IgD-negative memory B cell (primary cell): ENCODE measurements at regions not wholly inside any gene's neighbourhood (a gene's known extent, or its start where the extent isn't known, plus 50 kb on each side); places are given as distances from the start of the nearest gene placed in this dataset.

ENCODE experiments used
- H3K27ac Mint-ChIP-seq, 3 donors: one replicate each; pipeline ENCODE4 v1.8.0; 2020 to 2022; ENCODE audit warnings: mild to moderate bottlenecking in 3 of 3, mixed read lengths in 3 of 3, moderate library complexity in 1 of 3
- H3K27me3 Mint-ChIP-seq: one replicate; pipeline ENCODE4 v1.8.0; 2021; ENCODE audit warnings: mixed read lengths
- H3K36me3 Mint-ChIP-seq: one replicate; pipeline ENCODE4 v1.8.0; 2020; ENCODE audit warnings: mild to moderate bottlenecking, mixed read lengths
- H3K4me1 Mint-ChIP-seq, 3 donors: one replicate each; pipeline ENCODE4 v1.8.0; 2020 to 2022; ENCODE audit warnings: mixed read lengths in 3 of 3, mild to moderate bottlenecking in 1 of 3
- H3K4me3 Mint-ChIP-seq, 4 donors: one replicate each; pipeline ENCODE4 v1.8.0; 2020 to 2022; ENCODE audit warnings: mild to moderate bottlenecking in 4 of 4, mixed read lengths in 4 of 4, moderate library complexity in 3 of 4
- H3K9me3 Mint-ChIP-seq, 3 donors: one replicate each; pipeline ENCODE4 v1.8.0; 2020 to 2021; ENCODE audit warnings: mixed read lengths in 3 of 3, mild to moderate bottlenecking in 1 of 3

DNA sequence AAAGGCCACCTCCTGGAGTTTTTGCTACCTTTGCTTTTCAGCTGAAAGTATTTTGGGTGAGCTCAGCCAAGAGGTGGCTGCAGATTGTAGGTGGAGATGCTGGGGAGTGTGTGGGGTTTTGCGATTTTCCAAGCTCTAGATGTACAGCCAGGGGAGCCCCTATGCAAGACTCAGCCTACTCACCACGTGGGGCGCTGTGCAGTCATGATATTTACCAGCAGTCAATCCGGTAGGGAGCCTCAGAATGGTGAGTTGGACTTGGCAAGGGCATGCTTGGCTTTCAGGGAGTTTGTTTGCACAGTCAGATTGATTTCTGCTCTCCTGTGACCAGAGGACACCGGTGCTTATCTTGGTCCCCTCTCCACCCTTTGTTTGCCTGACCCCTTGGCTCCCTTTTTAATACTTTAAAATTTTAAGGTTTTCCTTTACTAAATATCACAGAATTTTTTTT, 175.3 kb downstream of the UTP18 start:
- Mint-ChIP-seq H3K27me3 (peaks cover 11% of the 10 kb centered on the region), H3K9me3 (no peaks in the 10 kb centered on the region), H3K4me1 (no peaks in the 10 kb centered on the region), H3K4me3 (no peak overlapping the region), H3K36me3 (no peaks in the 10 kb centered on the region), H3K27ac (no peak overlapping the region)

DNA sequence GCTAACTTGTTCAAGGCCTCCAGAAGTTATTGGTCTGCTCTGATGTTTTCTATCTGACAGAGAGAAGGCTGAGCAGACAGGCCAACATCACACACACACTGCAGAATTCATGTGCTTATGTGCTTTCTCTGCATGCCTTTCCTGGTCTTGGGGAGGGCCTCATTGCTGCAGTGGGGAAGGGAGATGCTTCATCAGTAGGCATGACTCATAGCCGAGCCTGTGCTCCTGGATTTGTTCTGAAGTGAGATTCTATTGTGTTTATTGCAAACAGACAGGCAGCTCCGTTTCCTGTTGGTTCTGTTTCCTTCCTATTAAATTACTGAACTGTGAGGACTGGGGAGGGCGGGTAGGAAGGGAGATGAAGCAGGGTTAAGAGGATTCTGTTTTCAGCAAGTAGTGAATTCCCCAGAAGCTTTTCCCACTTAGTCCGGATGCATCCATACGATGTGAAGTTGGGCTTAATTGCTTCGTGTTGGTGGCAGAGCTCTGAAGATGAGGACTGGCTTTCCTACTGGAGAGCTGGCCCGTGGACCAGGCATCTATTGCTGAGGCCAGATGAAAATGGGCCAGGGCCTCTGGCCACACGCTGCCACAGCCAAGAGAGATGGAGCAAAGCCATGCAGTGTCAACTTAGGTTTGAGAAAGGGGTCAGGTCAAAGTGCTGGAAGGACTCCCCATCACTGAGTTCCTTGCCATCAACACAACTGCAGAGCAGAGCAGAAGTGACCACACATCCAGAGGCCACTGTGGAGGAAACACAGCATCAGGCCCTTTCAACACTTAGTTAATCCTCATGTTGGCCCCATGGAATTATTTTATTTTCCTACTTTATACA, 179.3 kb downstream of the UTP18 start:
- Mint-ChIP-seq H3K27ac (no peak overlapping the region), H3K36me3 (no peaks in the 10 kb centered on the region), H3K4me1 (no peaks in the 10 kb centered on the region), H3K4me3 (no peak overlapping the region), H3K9me3 (no peaks in the 10 kb centered on the region), H3K27me3 (peaks cover 8% of the 10 kb centered on the region)

DNA sequence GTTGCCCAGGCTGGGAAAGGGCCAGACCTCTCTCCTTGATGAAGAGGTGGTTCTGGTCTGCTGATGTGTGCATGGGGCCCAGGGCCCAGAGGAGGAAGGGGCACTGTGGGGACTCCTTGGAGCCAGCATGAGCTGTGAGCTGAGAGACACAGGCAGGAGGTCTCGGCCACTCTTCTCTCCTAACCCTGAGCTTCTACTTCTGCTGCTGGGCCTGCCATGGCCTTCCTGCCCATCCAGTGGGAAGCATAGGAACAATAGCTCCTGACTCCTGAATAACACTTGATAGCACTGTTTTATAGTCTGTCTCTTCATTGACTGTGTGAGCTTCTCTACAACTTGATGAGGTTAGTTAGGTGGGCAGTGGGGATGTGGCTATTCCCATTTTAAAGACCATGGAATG, 181.1 kb downstream of the UTP18 start:
- no peak overlapping the region for H3K27ac Mint-ChIP-seq
- H3K9me3 Mint-ChIP-seq = no peaks in the 10 kb centered on the region

DNA sequence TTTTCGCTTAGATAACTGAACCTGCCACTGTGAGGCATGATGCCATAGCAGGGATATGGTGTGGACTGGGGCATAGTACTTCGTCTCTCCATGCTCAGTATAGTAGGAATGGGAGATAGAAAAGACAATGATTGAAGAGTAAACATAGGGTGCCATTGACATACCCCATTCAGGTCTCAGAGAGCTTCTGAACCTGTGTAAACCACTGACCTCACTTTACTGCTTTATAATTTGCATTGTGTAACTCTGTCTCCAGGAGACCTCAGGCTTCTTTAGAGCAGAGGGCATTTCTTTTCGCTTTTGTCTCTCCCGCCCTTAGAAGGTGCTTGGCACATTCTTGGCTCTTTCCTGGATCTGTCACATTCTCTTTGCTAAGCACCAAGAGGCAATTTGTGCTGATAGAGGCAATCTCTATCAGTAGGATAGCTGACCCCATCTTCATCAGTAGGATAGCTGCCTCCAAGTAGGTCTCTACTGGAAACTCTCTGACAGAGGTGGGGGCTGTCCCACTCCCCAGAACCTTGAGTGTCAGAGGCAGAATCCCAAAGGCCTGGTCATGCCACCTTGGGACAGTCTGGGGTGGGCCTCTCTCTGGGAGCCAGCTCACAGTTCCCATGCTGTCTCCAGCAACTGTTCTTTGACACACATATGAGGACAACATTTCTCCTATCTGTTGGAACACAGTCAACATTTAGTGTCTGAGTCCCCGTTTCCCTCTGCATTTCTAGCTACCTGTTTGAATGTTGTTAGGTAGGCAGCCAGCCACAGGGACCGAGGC, 181.9 kb downstream of the UTP18 start:
- H3K27me3 Mint-ChIP-seq = peaks cover 17% of the 10 kb centered on the region
- no peak overlapping the region for H3K4me3 Mint-ChIP-seq
- no peaks in the 10 kb centered on the region for H3K4me1 Mint-ChIP-seq
- H3K9me3 Mint-ChIP-seq = no peaks in the 10 kb centered on the region
- peak overlapping the region in 1 of 3 donors; percentile 1 for H3K27ac Mint-ChIP-seq
- H3K36me3 Mint-ChIP-seq = no peaks in the 10 kb centered on the region

More for the DNA sequence above, 181.1 kb downstream of the UTP18 start:
- peaks cover 17% of the 10 kb centered on the region for H3K27me3 Mint-ChIP-seq
- H3K4me3 Mint-ChIP-seq = no peak overlapping the region
- H3K36me3 Mint-ChIP-seq = no peaks in the 10 kb centered on the region
- H3K4me1 Mint-ChIP-seq = no peaks in the 10 kb centered on the region

DNA sequence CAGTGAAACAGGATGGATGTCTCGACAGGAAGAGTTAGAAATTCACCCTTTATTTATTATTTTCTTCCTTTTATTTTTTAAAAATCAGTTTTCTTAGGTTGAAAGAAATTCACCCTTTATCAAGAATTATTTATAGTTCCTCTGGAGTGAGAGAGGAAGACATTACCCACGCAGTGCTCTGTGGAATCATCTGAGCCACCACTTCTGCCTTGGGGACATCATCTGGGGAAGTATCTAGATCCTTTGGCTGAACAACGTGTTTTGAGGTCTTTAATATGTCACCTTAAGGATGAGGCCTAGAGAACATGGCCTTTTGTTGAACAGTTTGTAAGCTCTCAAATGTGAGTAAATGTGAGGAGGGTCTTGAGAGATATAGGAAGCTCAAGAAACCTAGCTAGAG, 183.3 kb downstream of the UTP18 start:
- Mint-ChIP-seq H3K9me3 (peaks cover 0 to 5% (median 2%) of the 10 kb centered on the region in 3 donors), H3K27me3 (peaks cover 14% of the 10 kb centered on the region), H3K27ac (no peak overlapping the region), H3K36me3 (no peaks in the 10 kb centered on the region), H3K4me1 (no peaks in the 10 kb centered on the region), H3K4me3 (peak overlapping the region in 1 of 4 donors; percentile 30)

DNA sequence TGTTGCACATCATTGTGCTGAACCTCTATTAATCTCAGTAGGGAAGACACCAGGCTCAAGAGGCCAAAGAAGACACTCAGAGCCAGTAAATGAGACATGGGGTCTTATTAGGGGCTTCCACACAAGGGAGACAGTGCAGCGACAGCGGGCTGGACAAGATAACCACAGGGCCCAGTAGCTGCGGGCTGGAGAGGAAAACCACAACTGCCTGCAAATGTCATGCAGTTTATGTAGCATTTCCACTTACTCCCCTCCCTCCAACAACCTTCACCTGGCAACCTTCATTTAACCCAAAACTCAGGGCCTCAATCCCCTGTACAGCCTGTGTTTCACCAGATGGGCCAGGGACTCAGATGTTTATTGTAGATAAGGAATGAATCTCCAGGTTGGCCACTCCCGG, 185.6 kb downstream of the UTP18 start:
- H3K4me1 Mint-ChIP-seq = no peaks in the 10 kb centered on the region
- H3K36me3 Mint-ChIP-seq = no peaks in the 10 kb centered on the region
- peaks cover 16% of the 10 kb centered on the region for H3K27me3 Mint-ChIP-seq
- H3K4me3 Mint-ChIP-seq = no peak overlapping the region
- H3K9me3 Mint-ChIP-seq = peaks cover 3 to 6% (median 5%) of the 10 kb centered on the region in 3 donors
- H3K27ac Mint-ChIP-seq = no peak overlapping the region

DNA sequence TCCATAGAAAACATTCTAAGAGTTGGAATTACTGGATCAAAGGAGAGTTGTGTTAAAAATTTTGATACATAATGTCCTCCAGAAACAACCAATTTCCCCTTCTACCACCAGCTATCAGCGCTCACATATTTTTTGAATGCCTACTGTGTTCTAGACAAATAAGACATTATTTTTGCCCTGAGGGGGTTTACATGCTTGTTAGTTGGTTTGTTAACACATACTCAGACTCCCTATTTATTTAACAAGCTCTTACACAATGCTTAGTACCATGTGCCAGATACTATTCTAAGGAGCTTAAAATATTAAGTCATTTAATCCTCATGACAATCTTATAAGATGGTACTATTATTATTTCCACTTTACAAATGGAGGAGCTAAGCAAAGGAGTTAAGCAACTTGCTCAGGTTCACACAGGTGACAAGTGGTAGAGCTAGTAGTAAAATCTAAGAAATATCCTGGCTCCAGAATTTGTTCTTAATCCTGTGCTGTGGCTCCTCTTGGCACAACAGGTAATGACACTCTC, 194.2 kb downstream of the UTP18 start:
- no peak overlapping the region for H3K4me3 Mint-ChIP-seq
- H3K27me3 Mint-ChIP-seq = peaks cover 2% of the 10 kb centered on the region
- no peak overlapping the region for H3K27ac Mint-ChIP-seq
- no peaks in the 10 kb centered on the region for H3K4me1 Mint-ChIP-seq
- no peaks in the 10 kb centered on the region for H3K36me3 Mint-ChIP-seq
- H3K9me3 Mint-ChIP-seq = peaks cover 0 to 5% (median 5%) of the 10 kb centered on the region in 3 donors

DNA sequence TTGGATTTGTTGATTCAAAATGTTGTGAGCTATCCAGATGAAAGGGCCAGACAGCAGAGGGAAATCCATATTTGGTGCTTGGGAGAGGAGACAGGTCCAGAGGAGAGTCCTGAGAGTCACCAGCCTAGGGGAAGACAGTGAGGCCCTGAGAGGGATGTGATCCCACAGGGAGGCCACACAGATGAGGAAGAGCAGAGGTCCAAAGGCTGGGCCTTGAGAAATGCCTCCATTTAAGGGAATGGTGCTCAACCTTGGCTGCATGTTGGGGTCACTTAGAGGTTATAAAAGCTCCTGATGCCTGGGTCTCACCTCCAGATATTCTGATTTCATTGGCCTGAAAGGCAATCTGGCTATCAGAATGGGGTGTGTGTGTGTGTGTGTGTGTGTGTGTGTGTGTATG, 194.9 kb downstream of the UTP18 start:
- H3K4me3 Mint-ChIP-seq = no peak overlapping the region
- H3K4me1 Mint-ChIP-seq = no peaks in the 10 kb centered on the region
- H3K27ac Mint-ChIP-seq = no peak overlapping the region
- H3K9me3 Mint-ChIP-seq = peaks cover 0 to 3% (median 3%) of the 10 kb centered on the region in 3 donors
- no peaks in the 10 kb centered on the region for H3K36me3 Mint-ChIP-seq
- H3K27me3 Mint-ChIP-seq = no peaks in the 10 kb centered on the region

DNA sequence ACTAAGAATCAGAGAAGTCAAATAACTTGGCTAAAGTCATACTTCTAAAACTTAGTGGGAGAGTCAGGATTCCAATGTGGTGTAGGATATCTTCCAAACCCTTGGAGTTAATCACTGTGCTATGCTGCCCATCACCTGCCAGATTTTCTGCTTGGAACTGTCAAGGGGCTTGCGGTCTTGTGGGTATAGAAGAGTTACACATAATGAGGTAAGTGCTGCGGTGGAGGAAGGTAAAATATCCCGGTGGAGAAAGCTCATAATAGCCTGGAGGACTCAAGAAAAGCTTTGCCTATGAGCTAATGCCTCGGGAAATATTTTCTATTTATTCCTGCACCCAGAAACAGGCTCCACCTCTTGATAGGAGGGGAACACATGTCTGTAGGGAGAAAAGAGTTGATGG, 195.6 kb downstream of the UTP18 start:
- Mint-ChIP-seq H3K36me3 (no peaks in the 10 kb centered on the region), H3K4me1 (no peaks in the 10 kb centered on the region), H3K27me3 (no peaks in the 10 kb centered on the region), H3K4me3 (no peak overlapping the region), H3K27ac (no peak overlapping the region), H3K9me3 (peaks cover 0 to 3% (median 2%) of the 10 kb centered on the region in 3 donors)

DNA sequence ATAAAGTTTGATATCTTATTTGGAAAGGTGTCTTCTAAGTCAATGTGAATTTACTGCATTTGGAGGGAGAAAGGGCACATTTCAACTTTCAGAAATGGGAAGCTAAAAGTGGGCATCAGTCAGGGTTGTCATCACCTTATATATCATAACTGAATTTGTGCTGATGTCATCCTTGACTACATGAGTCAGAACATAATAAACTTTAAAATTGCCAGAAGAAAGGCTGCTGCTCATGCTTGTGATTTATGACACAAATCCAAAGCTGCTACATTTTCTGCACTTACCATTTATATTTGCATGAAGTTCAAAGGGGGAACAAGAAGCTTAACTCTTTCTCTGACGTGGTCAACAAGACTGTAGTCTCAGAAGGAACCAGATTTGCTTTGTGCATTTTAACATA, 196.6 kb downstream of the UTP18 start:
- Mint-ChIP-seq H3K4me3 (no peak overlapping the region), H3K27ac (no peak overlapping the region), H3K4me1 (no peaks in the 10 kb centered on the region)

DNA sequence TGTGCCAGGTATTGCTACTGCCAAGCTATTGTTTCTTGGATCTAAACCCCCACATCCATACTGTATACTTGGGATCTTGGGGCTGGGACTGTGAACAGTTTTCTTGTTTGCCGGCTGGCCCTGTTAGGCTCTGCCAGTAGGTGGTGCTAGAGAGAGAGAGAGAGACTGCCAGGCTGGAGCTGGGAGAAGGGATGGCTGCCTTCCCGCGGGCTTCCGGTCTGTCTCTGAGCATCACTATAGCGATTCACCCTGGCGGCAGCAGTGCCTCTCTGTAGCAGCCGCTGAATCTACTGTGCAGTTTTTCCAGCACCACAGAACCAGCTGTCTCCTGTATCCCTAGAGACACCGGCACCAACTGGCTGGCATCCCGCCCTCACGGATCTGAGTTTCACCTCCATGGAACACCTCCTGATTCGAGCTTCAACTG, 201.2 kb downstream of the UTP18 start:
- Mint-ChIP-seq H3K4me3 (peak overlapping the region in 1 of 4 donors; percentile 64), H3K36me3 (no peaks in the 10 kb centered on the region), H3K27me3 (peaks cover 3% of the 10 kb centered on the region), H3K9me3 (peaks cover 0 to 3% (median 0%) of the 10 kb centered on the region in 3 donors), H3K27ac (no peak overlapping the region), H3K4me1 (no peaks in the 10 kb centered on the region)

More for the DNA sequence above, 196.6 kb downstream of the UTP18 start:
- Mint-ChIP-seq H3K27me3 (peaks cover 1% of the 10 kb centered on the region), H3K36me3 (no peaks in the 10 kb centered on the region), H3K9me3 (peaks cover 0 to 3% (median 2%) of the 10 kb centered on the region in 3 donors)

DNA sequence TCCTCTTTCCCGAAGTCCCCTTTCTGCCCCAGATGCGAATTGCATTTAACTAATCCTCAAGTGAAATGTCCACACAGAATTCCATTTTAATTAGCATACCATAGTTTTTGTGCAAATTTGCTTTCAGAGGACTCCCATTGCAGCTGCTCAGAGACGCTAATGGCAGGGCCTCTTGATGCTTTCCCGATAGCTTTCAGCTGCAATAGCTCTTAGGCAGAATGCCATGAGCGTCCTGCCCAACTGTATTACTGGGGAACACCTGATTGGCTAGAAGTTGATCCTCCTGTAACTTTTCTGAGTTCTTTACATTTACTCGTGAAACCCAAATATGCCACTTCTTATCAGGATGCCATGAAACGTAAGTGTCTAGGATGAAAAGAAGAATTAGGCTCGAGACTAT, 203.0 kb downstream of the UTP18 start:
- peaks cover 3% of the 10 kb centered on the region for H3K27me3 Mint-ChIP-seq
- no peak overlapping the region for H3K4me3 Mint-ChIP-seq
- peaks cover 0 to under 1% (median 0%) of the 10 kb centered on the region in 3 donors for H3K9me3 Mint-ChIP-seq
- no peaks in the 10 kb centered on the region for H3K4me1 Mint-ChIP-seq
- H3K27ac Mint-ChIP-seq = no peak overlapping the region
- H3K36me3 Mint-ChIP-seq = no peaks in the 10 kb centered on the region

DNA sequence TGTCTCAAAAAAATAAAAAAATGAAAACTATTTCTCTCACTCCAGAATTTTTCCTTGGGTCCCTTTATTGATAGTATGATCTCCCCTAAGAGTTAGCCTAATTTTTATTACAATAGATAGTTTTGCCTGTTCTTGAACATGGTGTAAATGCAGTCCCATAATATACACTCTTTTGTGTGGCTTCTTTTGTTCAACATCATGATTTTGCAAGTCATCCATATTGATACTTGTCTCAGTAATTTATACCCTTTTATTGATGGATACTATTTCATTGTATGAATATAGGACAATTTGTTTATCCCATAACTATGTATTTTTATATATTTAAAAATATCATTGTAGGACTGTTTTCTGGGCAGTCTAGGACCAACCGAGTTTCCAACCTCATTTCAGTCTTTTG, 207.0 kb downstream of the UTP18 start:
- Mint-ChIP-seq H3K36me3 (peaks cover 4% of the 10 kb centered on the region), H3K4me3 (no peak overlapping the region), H3K27me3 (no peaks in the 10 kb centered on the region), H3K4me1 (no peaks in the 10 kb centered on the region), H3K9me3 (no peaks in the 10 kb centered on the region), H3K27ac (no peak overlapping the region)

DNA sequence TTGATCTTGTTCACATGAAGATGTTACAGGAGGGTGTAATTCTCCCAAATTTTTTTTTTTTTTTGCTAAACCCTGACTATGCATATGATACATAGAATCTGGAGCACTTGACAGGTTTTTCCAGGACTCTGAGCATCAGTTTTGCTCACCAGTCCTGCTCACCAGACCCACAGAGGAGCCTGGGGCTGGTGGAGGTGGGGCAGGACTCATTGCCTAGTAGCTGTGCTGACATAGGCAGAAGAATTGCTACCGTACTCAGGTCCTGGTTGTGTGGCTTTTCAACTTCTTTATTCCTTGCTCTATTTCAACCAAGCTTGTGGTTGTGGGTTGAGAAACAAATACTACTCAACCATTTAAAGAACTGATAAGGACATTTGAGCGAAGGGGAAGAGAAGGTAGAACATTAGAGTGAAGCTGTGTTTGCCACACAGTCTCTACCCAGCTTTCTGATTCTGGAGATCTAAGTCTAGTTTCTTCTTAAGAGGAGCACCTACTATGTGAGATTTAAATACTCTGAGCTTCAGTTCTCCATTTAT, 212.4 kb downstream of the UTP18 start:
- Mint-ChIP-seq H3K27me3 (no peaks in the 10 kb centered on the region), H3K4me1 (no peaks in the 10 kb centered on the region), H3K36me3 (peaks cover 4% of the 10 kb centered on the region), H3K27ac (no peak overlapping the region), H3K4me3 (no peak overlapping the region), H3K9me3 (no peaks in the 10 kb centered on the region)

DNA sequence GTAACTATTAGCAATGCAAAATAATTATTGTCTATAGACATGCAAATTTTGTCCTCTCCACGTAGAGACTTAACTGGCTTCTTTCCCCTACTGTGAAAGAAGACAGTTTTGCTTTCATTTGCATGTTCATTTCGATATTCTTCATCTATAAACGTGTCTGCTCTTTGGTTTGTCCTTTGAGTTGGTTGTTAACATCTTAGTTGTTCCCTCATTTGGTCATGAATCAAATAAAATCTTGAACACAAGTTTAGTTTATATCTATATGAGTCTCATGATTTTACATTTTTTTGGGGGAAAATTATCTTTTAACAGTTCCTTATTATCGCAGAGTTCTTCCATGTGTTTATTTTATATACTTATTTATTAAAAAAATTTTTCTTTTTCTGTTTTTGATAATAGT, 214.4 kb downstream of the UTP18 start:
- Mint-ChIP-seq H3K36me3 (peaks cover 2% of the 10 kb centered on the region), H3K4me3 (no peak overlapping the region)

More for the DNA sequence above, 214.4 kb downstream of the UTP18 start:
- Mint-ChIP-seq H3K27ac (no peak overlapping the region), H3K9me3 (peaks cover 0 to 2% (median 0%) of the 10 kb centered on the region in 3 donors), H3K27me3 (no peaks in the 10 kb centered on the region), H3K4me1 (no peaks in the 10 kb centered on the region)
